Activated naive CD4-positive, alpha-beta T cell treated with anti-CD3 and anti-CD28 coated beads for 36 hours (primary cell): ENCODE measurements at regions not wholly inside any gene's neighbourhood (a gene's known extent, or its start where the extent isn't known, plus 50 kb on each side); places are given as distances from the start of the nearest gene placed in this dataset.

Experiments used
- CTCF ChIA-PET: fragments of 350-600 bp; sonication (Branson Sonifier 250); formaldehyde crosslinking; loops from one replicate; lab custom pipeline; 2021; ENCODE audit warnings: antibody characterized with exemption; lab: Charles Lee
- DNase-seq: peaks from one replicate; pipeline ENCODE4 v3.0.0-alpha.2; 2020
- H3K27ac Mint-ChIP-seq: one replicate; pipeline ENCODE4 v1.8.0; 2021; ENCODE audit warnings: mild to moderate bottlenecking, mixed read lengths
- H3K27me3 Mint-ChIP-seq: one replicate; pipeline ENCODE4 v1.8.0; 2021; ENCODE audit warnings: low read depth, mixed read lengths
- H3K36me3 Mint-ChIP-seq: one replicate; pipeline ENCODE4 v1.8.0; 2021; ENCODE audit warnings: low read depth, mixed read lengths
- H3K4me1 Mint-ChIP-seq: one replicate; pipeline ENCODE4 v1.8.0; 2021; ENCODE audit warnings: low read depth, mixed read lengths
- H3K4me3 Mint-ChIP-seq: one replicate; pipeline ENCODE4 v1.8.0; 2021; ENCODE audit warnings: mild to moderate bottlenecking, moderate library complexity, mixed read lengths
- H3K9me3 Mint-ChIP-seq: one replicate; pipeline ENCODE4 v1.8.0; 2021; ENCODE audit warnings: mixed read lengths
- intact Hi-C: fragments of 100-400 bp; cut with micrococcal nuclease; formaldehyde crosslinking; loops from one replicate; pipeline ENCODE4 v1.15.1; 2023

DNA sequence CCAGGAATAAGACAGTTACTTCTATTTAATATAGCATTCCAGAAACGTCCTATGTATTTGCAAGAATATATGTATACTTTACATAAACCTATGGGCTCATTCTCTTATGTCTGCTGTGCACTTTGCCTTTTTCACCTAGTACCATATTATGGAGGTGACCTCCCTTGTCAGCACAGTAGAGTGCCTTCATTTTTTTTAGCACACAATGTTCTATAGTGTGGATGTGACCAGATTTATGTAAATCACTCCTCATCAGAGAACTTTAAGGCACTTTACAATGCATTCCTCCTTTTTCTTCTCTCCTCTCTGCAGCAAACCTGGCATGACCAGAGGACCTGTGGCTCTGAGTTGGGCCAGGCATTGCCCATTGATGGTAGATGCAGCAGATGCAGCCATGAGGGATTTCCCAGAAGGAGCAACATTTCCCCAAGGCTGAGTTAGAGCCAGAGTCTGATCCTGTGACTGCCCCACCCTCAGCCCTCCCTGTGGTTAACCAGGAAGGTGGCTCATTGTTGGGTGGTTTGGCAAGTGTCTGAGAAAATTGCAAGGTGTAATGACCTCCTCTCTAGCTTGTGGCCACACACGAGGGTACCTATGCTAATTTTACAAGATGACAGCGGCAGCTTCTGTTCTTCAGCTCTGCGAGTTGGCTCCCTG is 76.5 kb upstream of the DLX2 start:
- intact Hi-C loops: loop anchor here (2.0 kb wide), 1 partner anchor 18 kb away; no protein-coding TSS in a partner anchor
- Mint-ChIP-seq H3K27me3 (no peaks in the 10 kb centered on the region), H3K4me1 (peaks cover 24% of the 10 kb centered on the region), H3K4me3 (no peak overlapping the region), H3K36me3 (no peaks in the 10 kb centered on the region), H3K9me3 (peaks cover 4% of the 10 kb centered on the region), H3K27ac (no peak overlapping the region)
- DNase-seq: peak; percentile 43
- CTCF ChIA-PET: interaction anchor here (0.6 to 10.3 kb wide), 4 partner anchors 9 to 486 kb away, joined by 3 to 142 read pairs (median 4); no protein-coding TSS in a partner anchor

DNA sequence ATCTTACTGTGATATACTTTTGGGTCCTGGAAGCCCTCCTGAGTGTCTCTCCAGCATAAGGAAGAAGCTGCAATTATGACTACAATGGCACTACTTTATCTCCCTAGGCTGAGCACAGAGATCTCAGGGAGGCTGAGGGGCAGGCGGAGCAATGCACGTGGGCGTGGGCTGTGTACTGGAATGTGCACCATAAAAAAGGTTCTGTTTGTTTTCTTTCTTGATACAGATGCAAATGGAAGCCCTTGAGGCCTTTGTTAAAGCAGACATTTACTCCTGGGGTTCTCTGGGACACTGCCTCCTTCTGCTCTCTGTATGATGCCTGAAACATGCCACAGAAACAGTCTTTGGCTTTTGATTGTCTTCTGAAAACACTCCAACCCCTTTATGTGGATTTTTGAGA is 79.1 kb upstream of the DLX2 start:
- intact Hi-C loops: no loop called here
- no peak overlapping the region for H3K4me3 Mint-ChIP-seq
- CTCF ChIA-PET: interaction anchor here (0.6 to 0.7 kb wide), 2 partner anchors 280 to 287 kb away, joined by 3 read pairs; no protein-coding TSS in a partner anchor

DNA sequence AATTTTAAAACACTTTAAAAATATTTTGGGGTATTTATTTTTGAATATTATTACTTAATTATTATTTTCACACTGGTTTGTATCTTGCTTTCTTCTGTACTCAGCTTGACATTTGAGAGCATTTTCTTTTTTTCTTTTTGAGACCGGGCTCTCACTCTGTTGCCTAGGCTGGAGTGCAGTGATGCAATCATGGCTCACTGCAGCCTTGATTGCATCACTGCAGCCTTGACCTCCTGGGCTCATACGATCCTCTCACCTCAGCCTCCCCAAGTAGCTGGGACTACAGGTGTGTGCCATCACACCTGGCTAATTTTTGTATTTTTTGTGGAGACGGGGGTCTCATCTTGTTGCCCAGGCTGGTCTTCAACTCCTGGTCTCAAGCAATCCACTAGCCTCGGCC is 79.9 kb upstream of the DLX2 start:
- CTCF ChIA-PET: interaction anchor here (0.7 kb wide), 1 partner anchor 280 kb away, joined by 3 read pairs; no protein-coding TSS in a partner anchor
- DNase-seq: no peak
- no peaks in the 10 kb centered on the region for H3K27me3 Mint-ChIP-seq
- H3K4me3 Mint-ChIP-seq: no peak overlapping the region
- H3K9me3 Mint-ChIP-seq: peaks cover 5% of the 10 kb centered on the region
- no peaks in the 10 kb centered on the region for H3K36me3 Mint-ChIP-seq
- H3K4me1 Mint-ChIP-seq: peaks cover 24% of the 10 kb centered on the region
- intact Hi-C loops: no loop called here
- H3K27ac Mint-ChIP-seq: no peak overlapping the region

More for the DNA sequence above, 79.1 kb upstream of the DLX2 start:
- Mint-ChIP-seq H3K27me3 (no peaks in the 10 kb centered on the region), H3K9me3 (peaks cover 5% of the 10 kb centered on the region), H3K4me1 (peaks cover 24% of the 10 kb centered on the region), H3K27ac (no peak overlapping the region), H3K36me3 (no peaks in the 10 kb centered on the region)
- no peak for DNase-seq

DNA sequence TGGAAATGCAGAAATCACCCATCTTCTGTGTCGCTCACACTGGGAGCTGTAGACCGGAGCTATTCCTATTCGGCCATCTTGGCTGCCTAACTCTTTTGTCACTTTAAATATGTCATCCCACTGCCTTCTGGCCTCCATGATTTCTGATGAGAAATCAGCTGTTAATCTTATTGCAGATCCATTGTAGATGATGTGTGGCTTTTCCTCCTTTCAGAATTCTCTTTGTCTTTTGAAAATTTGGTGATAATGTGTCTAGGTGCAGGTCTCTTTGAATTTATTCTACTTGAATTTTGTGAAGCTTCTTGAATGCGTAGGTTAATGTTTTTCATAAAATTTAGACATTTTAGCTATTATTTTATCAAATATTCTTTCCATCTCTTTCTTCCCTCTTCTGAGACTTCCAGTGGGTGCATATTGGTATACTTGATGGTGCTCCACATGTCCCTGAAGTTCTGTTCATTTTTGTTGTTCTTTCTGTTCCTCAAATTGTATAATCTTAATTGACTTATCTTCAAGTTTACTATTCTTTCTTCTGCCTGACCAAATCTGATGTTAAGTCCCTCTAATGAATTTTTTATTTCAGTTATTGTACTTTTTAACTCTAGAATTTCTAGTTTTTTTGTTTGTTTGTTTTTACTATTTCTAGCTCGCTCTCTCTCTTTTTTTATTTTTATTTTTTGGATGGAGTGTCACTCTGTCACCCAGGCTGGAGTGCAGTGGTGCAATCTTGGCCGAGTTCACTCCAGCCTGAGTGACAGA is 90.8 kb upstream of the DLX2 start:
- Mint-ChIP-seq H3K9me3 (peaks cover 25% of the 10 kb centered on the region), H3K4me3 (no peak overlapping the region), H3K36me3 (peaks cover 14% of the 10 kb centered on the region), H3K27me3 (peaks cover 3% of the 10 kb centered on the region), H3K27ac (no peak overlapping the region), H3K4me1 (peaks cover 14% of the 10 kb centered on the region)
- DNase-seq: no peak
- CTCF ChIA-PET: interaction anchor here (1.1 to 1.6 kb wide), 3 partner anchors 21 to 291 kb away, joined by 3 to 4 read pairs (median 4); no protein-coding TSS in a partner anchor
- intact Hi-C loops: no loop called here

DNA sequence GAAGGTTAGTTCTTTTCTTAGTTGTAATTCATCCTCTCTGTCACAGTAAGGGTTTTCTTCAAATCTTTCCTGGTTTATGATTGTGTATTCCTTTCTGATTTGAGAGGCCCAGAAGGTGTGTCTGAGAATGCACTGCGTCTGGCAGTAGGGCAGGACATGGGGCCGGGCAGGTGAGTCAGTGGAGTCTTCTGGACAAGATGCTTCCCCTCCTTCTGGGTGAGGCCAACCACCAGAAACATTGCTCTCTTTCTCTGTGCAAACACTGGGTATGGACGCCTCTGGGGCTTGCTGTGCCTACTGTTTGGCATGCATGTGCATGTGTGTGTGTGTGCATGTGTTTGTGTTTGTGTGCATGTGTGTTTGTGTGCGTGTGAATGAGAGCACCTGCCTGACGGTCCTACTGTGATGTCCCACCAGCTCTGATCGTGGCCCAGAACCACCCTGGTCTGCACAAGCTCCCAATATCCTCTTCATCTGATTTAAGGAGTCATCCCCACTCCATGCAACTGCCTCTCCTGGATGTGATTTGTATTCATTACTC is 93.2 kb upstream of the DLX2 start:
- H3K27ac Mint-ChIP-seq: no peak overlapping the region
- intact Hi-C loops: loop anchor here (2.0 kb wide), 2 partner anchors 17 to 57 kb away; no protein-coding TSS in a partner anchor
- peaks cover 14% of the 10 kb centered on the region for H3K4me1 Mint-ChIP-seq
- H3K4me3 Mint-ChIP-seq: no peak overlapping the region
- DNase-seq: no peak
- H3K27me3 Mint-ChIP-seq: peaks cover 3% of the 10 kb centered on the region
- CTCF ChIA-PET: no interaction called here
- peaks cover 31% of the 10 kb centered on the region for H3K9me3 Mint-ChIP-seq
- H3K36me3 Mint-ChIP-seq: peaks cover 17% of the 10 kb centered on the region

DNA sequence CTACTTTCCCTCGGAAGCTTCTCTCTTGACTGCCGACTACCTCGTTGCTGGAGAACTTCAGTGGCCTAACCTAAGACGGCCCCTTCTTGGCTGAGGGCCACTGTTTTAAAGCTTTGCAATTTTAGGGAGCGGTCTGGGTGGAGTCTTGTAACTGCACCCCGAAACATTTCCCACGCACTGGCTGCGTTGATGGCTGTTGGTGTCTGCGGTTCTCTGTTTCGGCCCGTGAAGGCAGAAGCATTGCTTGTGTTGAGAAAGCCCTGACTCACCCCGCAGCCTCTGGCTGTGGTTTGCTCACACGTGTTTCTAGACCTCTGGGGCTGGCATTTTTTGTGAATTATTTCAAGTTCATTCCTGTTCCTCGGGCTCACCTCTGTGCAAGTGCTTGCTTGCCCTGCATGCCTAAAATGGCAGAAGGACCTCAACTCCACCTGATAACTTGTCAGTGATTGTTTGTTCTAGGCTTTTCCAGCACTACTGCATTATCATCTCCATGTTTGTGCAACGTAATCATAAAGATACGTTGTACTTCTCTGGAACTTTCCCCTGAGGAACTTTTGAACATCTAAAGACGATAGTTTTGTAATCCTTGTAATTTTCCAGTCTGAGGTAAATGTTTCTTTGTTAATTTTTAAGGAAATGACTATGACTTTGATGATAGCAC is 94.2 kb upstream of the DLX2 start:
- Mint-ChIP-seq H3K4me3 (no peak overlapping the region), H3K36me3 (peaks cover 17% of the 10 kb centered on the region), H3K9me3 (peaks cover 31% of the 10 kb centered on the region), H3K4me1 (peaks cover 14% of the 10 kb centered on the region), H3K27ac (no peak overlapping the region), H3K27me3 (peaks cover 3% of the 10 kb centered on the region)
- peak; percentile 82 for DNase-seq
- CTCF ChIA-PET: no interaction called here
- intact Hi-C loops: loop anchor here (2.0 kb wide), 2 partner anchors 18 to 56 kb away; no protein-coding TSS in a partner anchor

DNA sequence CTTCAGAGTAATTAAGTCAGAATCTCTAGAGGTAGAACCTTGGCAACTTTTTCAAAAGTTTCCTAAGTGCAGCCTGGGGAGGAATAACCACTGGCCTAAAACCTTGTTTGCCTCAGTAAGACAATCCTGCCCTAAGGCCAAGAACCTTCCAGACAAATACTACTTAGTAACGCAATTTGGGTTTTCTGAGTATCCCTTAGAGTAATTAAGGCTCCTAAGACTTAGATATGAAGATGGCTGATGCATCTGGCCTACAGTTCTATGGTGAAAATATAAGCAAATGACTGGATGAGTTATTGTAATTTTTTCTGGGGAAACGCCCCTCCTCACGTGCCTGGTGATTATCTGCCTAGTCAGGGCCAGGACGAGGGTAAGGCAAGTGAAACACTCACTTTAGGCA is 95.7 kb upstream of the DLX2 start:
- no peak overlapping the region for H3K4me3 Mint-ChIP-seq
- CTCF ChIA-PET: interaction anchor here (1.7 kb wide), 1 partner anchor 263 kb away, joined by 6 read pairs; no protein-coding TSS in a partner anchor
- H3K9me3 Mint-ChIP-seq: peaks cover 24% of the 10 kb centered on the region
- H3K4me1 Mint-ChIP-seq: peaks cover 14% of the 10 kb centered on the region
- no peak for DNase-seq
- peaks cover 14% of the 10 kb centered on the region for H3K36me3 Mint-ChIP-seq
- peaks cover 3% of the 10 kb centered on the region for H3K27me3 Mint-ChIP-seq
- intact Hi-C loops: no loop called here
- no peak overlapping the region for H3K27ac Mint-ChIP-seq

DNA sequence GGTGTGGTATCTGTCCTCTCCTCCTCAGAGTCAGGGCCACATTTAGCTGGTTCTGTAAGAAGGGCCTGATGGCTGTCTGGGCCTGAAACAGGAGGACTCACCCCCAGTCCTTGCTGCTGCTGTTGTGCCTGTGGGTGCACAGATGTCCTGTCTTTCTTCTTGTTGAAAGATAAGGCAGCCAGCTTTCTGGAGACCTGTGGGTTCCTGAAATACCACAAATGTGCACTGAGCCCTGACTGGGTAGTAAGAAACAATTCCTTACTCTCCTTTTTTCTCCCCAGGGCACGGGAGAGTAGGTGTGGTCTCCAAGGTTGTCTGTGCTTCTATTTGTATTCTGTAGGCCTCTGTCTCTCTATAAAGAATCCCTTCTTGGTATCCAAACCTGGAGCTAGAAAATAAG is 96.2 kb upstream of the DLX2 start:
- Mint-ChIP-seq H3K9me3 (peaks cover 21% of the 10 kb centered on the region), H3K36me3 (peaks cover 10% of the 10 kb centered on the region), H3K4me1 (peaks cover 14% of the 10 kb centered on the region), H3K27me3 (peaks cover 3% of the 10 kb centered on the region), H3K4me3 (no peak overlapping the region), H3K27ac (no peak overlapping the region)
- DNase-seq: no peak
- intact Hi-C loops: no loop called here
- CTCF ChIA-PET: interaction anchor here (0.5 to 1.7 kb wide), 3 partner anchors 226 to 263 kb away, joined by 3 to 6 read pairs (median 3); no protein-coding TSS in a partner anchor

DNA sequence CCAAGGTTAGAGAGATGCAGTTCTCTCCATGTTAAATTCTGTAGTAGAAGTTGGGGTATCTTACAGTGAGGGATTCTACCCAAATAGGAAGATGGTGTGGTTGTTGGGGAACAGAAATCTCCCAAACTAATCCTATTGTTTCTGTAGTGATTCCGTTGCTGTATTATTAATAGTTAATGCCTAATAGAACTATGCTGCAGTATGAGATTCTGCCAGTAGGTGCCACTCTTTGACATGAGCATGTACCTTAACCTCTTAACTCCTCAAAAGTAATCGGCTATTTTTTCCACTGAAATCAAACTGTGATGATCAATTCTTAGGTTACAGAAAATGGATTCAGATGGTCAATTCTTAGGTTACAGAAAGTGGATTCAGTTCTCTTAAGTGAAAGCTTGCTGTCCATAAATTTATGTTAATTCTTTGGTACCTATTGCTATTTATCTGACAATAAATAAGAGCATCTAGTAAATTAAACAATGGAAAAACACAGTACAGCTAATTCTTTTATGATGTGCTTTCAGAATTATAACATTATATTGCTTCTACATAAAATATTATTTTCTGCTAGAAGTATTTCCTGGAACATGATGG is 97.9 kb upstream of the DLX2 start:
- peaks cover 11% of the 10 kb centered on the region for H3K9me3 Mint-ChIP-seq
- no peak overlapping the region for H3K4me3 Mint-ChIP-seq
- CTCF ChIA-PET: interaction anchor here (0.9 to 3.3 kb wide), 7 partner anchors 257 to 600 kb away, joined by 3 to 11 read pairs (median 4); no protein-coding TSS in a partner anchor
- H3K27ac Mint-ChIP-seq: no peak overlapping the region
- peaks cover 9% of the 10 kb centered on the region for H3K36me3 Mint-ChIP-seq
- H3K27me3 Mint-ChIP-seq: peaks cover 3% of the 10 kb centered on the region
- peak; percentile 44 for DNase-seq
- intact Hi-C loops: loop anchor here (1.0 kb wide), 1 partner anchor 265 kb away; no protein-coding TSS in a partner anchor
- peaks cover 14% of the 10 kb centered on the region for H3K4me1 Mint-ChIP-seq

DNA sequence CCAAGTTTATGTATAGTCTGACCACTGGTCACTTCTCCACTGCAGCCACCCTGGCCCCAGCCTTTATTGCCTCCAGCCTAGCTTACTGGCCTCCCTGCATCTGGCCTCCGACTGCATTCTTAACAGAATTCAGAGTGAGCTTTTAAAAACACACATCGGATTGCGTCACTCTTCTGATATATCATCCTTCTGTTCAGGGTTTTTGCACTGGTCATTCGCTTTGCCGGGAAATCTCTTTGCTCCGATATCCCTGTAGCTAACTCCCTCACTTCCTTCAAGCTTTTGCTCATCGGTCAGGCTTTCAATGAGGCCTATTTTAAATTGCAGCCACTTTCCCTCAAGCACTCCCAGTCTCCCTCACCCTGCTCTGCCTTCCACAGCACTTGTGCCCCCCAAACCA is 101.6 kb upstream of the DLX2 start:
- no peak overlapping the region for H3K4me3 Mint-ChIP-seq
- H3K9me3 Mint-ChIP-seq: peaks cover 5% of the 10 kb centered on the region
- CTCF ChIA-PET: interaction anchor here (0.8 to 1.7 kb wide), 2 partner anchors 241 to 258 kb away, joined by 3 to 8 read pairs; no protein-coding TSS in a partner anchor
- no peaks in the 10 kb centered on the region for H3K27me3 Mint-ChIP-seq
- intact Hi-C loops: no loop called here
- peaks cover 5% of the 10 kb centered on the region for H3K4me1 Mint-ChIP-seq
- H3K27ac Mint-ChIP-seq: no peak overlapping the region
- peaks cover 3% of the 10 kb centered on the region for H3K36me3 Mint-ChIP-seq
- DNase-seq: no peak

DNA sequence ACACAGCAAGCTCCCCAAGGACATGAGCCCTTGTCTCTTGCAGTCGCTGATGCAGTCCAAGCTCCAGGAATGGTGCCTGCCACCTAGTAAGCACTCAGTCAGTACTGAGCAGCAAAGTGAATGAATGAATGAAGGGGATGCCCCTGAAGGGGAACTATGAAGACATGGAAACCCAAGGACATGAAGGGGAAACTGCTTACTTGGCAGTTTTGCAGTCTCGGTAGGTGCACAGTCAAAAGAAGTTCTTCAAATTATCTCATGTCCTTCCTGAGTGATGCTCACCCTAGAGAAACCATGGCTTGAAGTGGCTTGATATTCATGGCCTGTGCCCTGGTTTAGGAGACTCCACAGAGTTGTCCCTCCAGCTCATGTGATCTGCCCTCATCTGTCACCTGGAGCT is 102.1 kb upstream of the DLX2 start:
- Mint-ChIP-seq H3K36me3 (peaks cover 3% of the 10 kb centered on the region), H3K27me3 (no peaks in the 10 kb centered on the region), H3K4me3 (no peak overlapping the region), H3K4me1 (peaks cover 5% of the 10 kb centered on the region), H3K9me3 (peaks cover 5% of the 10 kb centered on the region), H3K27ac (no peak overlapping the region)
- intact Hi-C loops: no loop called here
- DNase-seq: no peak
- CTCF ChIA-PET: interaction anchor here (1.7 kb wide), 1 partner anchor 257 kb away, joined by 8 read pairs; no protein-coding TSS in a partner anchor
